Upper lobe of left lung (tissue), 6 donors: ENCODE measurements at regions not wholly inside any gene's neighbourhood (a gene's known extent, or its start where the extent isn't known, plus 50 kb on each side); places are given as distances from the start of the nearest gene placed in this dataset.

Experiments
- ATAC-seq, 2 donors: fragments of 200-7000 bp; cut with Tn5 transposase; one replicate each; pipeline ENCODE4 v1.9.1; 2022; ENCODE audit warnings: mild to moderate bottlenecking in 2 of 2, moderate library complexity in 2 of 2; ENCODE audit not compliant: low FRiP score in 2 of 2
- DNase-seq, 2 donors: peaks; one replicate each; pipeline ENCODE4 v3.0.0-alpha.2; 2019 to 2020
- H3K27ac ChIP-seq, 4 donors: fragments of 200-600 bp; sonication (generic); one replicate each; pipeline ENCODE4 v1.5.1; 2016 to 2019
- H3K27me3 ChIP-seq, 4 donors: fragments of 200-600 bp; sonication (generic); one replicate each; pipeline ENCODE4 v1.5.1; 2017 to 2019
- H3K36me3 ChIP-seq, 4 donors: fragments of 200-600 bp; sonication (generic); one replicate each; pipeline ENCODE4 v1.5.1; 2016 to 2019
- H3K4me1 ChIP-seq, 4 donors: fragments of 200-600 bp; sonication (generic); one replicate each; pipeline ENCODE4 v1.5.1; 2018 to 2019
- H3K4me3 ChIP-seq, 4 donors: fragments of 200-600 bp; sonication (generic); one replicate each; pipeline ENCODE4 v1.5.1; 2017 to 2019; ENCODE audit warnings: mild to moderate bottlenecking in 2 of 4, moderate library complexity in 1 of 4
- H3K9me3 ChIP-seq, 4 donors: fragments of 200-600 bp; sonication (generic); one replicate each; pipeline ENCODE4 v1.5.1; 2018 to 2019
- CTCF ChIP-seq, 6 experiments: fragments of 450-650 bp in 4 of 6; fragments of 200-600 bp in 2 of 6; sonication (generic) in 2 of 6; IDR thresholded peaks; one replicate each; pipeline ENCODE4 v1.5.1; 2016 to 2019; ENCODE audit warnings: antibody characterized with exemption in 6 of 6
- EP300 ChIP-seq, 4 donors: sonication (generic); formaldehyde crosslinking; IDR thresholded peaks; one replicate each; pipeline ENCODE4 v1.5.1; 2017; ENCODE audit warnings: antibody characterized with exemption in 4 of 4, control low read depth in 2 of 4
- POLR2A ChIP-seq, 4 donors: fragments of 450-650 bp; IDR thresholded peaks; one replicate each; pipeline ENCODE4 v1.5.1; 2016 to 2017; ENCODE audit warnings: antibody characterized with exemption in 4 of 4, mild to moderate bottlenecking in 2 of 4
- POLR2AphosphoS5 ChIP-seq, 2 donors: sonication (generic); formaldehyde crosslinking; IDR thresholded peaks; one replicate each; pipeline ENCODE4 v1.5.1; 2017; ENCODE audit warnings: antibody characterized with exemption in 2 of 2
- WGBS, 2 donors: methylation state at CpG; one replicate each; pipeline ENCODE4 v1.1.5; 2017 to 2018; 5-methylcytosine and 5-hydroxymethylcytosine counted together
- donor health status: DM: no; HTN: no; CAD: no; lungs with moderate emphysema.
- donor health status: DM: no; HTN: yes; CAD: no; lungs with severe emphysema.

GRCh38 chr2:43121580-43122314 lies 104.7 kb downstream of the ZFP36L2 start:
- no peak overlapping the region for H3K4me3 ChIP-seq
- 80 to 83% methylated on average over 4 of the region's 4 CpGs for WGBS, 2 donors
- no peaks in the 10 kb centered on the region for H3K36me3 ChIP-seq
- H3K27me3 ChIP-seq, result no peaks in the 10 kb centered on the region
- peaks cover 0 to 2% (median 0%) of the 10 kb centered on the region in 4 donors for H3K4me1 ChIP-seq
- no peak overlapping the region for H3K27ac ChIP-seq
- ATAC-seq (no peak), DNase-seq (no peak)
- H3K9me3 ChIP-seq, result peaks cover 0 to 14% (median 6%) of the 10 kb centered on the region in 4 donors
- no peak for TF ChIP-seq POLR2A (IDR thresholded peaks at IDR 0.05)

GRCh38 chr2:43119303-43119702 lies 107.1 kb downstream of the ZFP36L2 start:
- H3K9me3 ChIP-seq, result peaks cover 0 to 14% (median 6%) of the 10 kb centered on the region in 4 donors
- no peaks in the 10 kb centered on the region for H3K36me3 ChIP-seq
- WGBS, 2 donors, result 100% methylated on average over 1 of the region's 1 CpG
- peaks cover 0 to 7% (median 6%) of the 10 kb centered on the region in 4 donors for H3K4me1 ChIP-seq
- no peak overlapping the region for H3K4me3 ChIP-seq
- DNase-seq, result no peak
- H3K27me3 ChIP-seq, result no peaks in the 10 kb centered on the region
- no peak for ATAC-seq
- TF ChIP-seq POLR2AphosphoS5 (IDR thresholded peaks at IDR 0.05) (no peak), EP300 (IDR thresholded peaks at IDR 0.05) (no peak), POLR2A (IDR thresholded peaks at IDR 0.05) (no peak), CTCF (IDR thresholded peaks at IDR 0.05) (no peak)
- H3K27ac ChIP-seq, result no peak overlapping the region

- Histone ChIP-seq H3K27me3 (no peaks in the 10 kb centered on the region), H3K4me1 (peaks cover 5 to 19% (median 12%) of the 10 kb centered on the region in 4 donors), H3K4me3 (no peak overlapping the region), H3K36me3 (no peaks in the 10 kb centered on the region), H3K27ac (no peak overlapping the region), H3K9me3 (peaks cover 0 to 14% (median 6%) of the 10 kb centered on the region in 4 donors)
- 55 to 58% methylated on average over 2 of the region's 2 CpGs for WGBS, 2 donors
- TF ChIP-seq POLR2AphosphoS5 (IDR thresholded peaks at IDR 0.05), result no peak
- no peak for TF ChIP-seq CTCF (IDR thresholded peaks at IDR 0.05)
- TF ChIP-seq EP300 (IDR thresholded peaks at IDR 0.05), result no peak
- TF ChIP-seq POLR2A (IDR thresholded peaks at IDR 0.05), result no peak
- no peak for DNase-seq
- ATAC-seq, result no peak
Observed at GRCh38 chr2:43117521-43118143, 108.8 kb downstream of the ZFP36L2 start.

- DNase-seq, result no peak
- no peaks in the 10 kb centered on the region for H3K27me3 ChIP-seq
- ATAC-seq, result no peak
- WGBS, 2 donors, result 78 to 91% methylated on average over 3 of the region's 3 CpGs
- no peaks in the 10 kb centered on the region for H3K36me3 ChIP-seq
- peaks cover 5 to 19% (median 12%) of the 10 kb centered on the region in 4 donors for H3K4me1 ChIP-seq
- peaks cover 0 to 14% (median 6%) of the 10 kb centered on the region in 4 donors for H3K9me3 ChIP-seq
- no peak overlapping the region for H3K27ac ChIP-seq
- H3K4me3 ChIP-seq, result no peak overlapping the region
- no peak for TF ChIP-seq POLR2AphosphoS5 (IDR thresholded peaks at IDR 0.05)
- no peak for TF ChIP-seq EP300 (IDR thresholded peaks at IDR 0.05)
- no peak for TF ChIP-seq POLR2A (IDR thresholded peaks at IDR 0.05)
- no peak for TF ChIP-seq CTCF (IDR thresholded peaks at IDR 0.05)
Observed at GRCh38 chr2:43116988-43117387, 109.4 kb downstream of the ZFP36L2 start.

- DNase-seq (no peak), ATAC-seq (no peak)
- H3K27me3 ChIP-seq, result no peaks in the 10 kb centered on the region
- no peak overlapping the region for H3K4me3 ChIP-seq
- H3K9me3 ChIP-seq, result peaks cover 0 to 14% (median 6%) of the 10 kb centered on the region in 4 donors
- H3K27ac ChIP-seq, result no peak overlapping the region
- peaks cover 5 to 19% (median 12%) of the 10 kb centered on the region in 4 donors for H3K4me1 ChIP-seq
- WGBS, 2 donors, result 82 to 90% methylated on average over 5 of the region's 5 CpGs
- TF ChIP-seq POLR2AphosphoS5 (IDR thresholded peaks at IDR 0.05) (no peak), CTCF (IDR thresholded peaks at IDR 0.05) (no peak), POLR2A (IDR thresholded peaks at IDR 0.05) (no peak), EP300 (IDR thresholded peaks at IDR 0.05) (no peak)
- H3K36me3 ChIP-seq, result no peaks in the 10 kb centered on the region
Observed at GRCh38 chr2:43115881-43116280, 110.5 kb downstream of the ZFP36L2 start.
